PC-3 (cell line): ENCODE measurements at regions not wholly inside any gene's neighbourhood (a gene's known extent, or its start where the extent isn't known, plus 50 kb on each side); places are given as distances from the start of the nearest gene placed in this dataset.

Source experiments
- ATAC-seq: fragments of 200-7000 bp; cut with Tn5 transposase; 2 replicates; pipeline ENCODE4 v1.9.1; 2020; ENCODE audit warnings: mild to moderate bottlenecking, moderate library complexity
- BruUV-seq: library from RNA; stranded (reverse); fragments of 400-500 nt; replicated peaks from 2 replicates; lab custom pipeline; 2021; lab: Mats Ljungman, UMichigan
- CTCF ChIA-PET: fragments of 300-600 bp; sonication (Branson Sonifier 250); formaldehyde crosslinking; loops from one replicate; lab custom pipeline; 2022; ENCODE audit warnings: antibody characterized with exemption; lab: Charles Lee
- POLR2A ChIA-PET: fragments of 300-600 bp; sonication (Branson Sonifier 250); formaldehyde crosslinking; loops from one replicate; lab custom pipeline; 2022; ENCODE audit warnings: antibody characterized with exemption; ENCODE audit not compliant: unreplicated experiment; lab: Charles Lee
- DNase-seq: peaks from one replicate; pipeline ENCODE4 v3.0.0-alpha.2; 2015
- H2AFZ ChIP-seq: fragments of 300-600 bp; sonication (generic); 2 replicates; pipeline ENCODE4 v1.6.0; 2016; ENCODE audit warnings: antibody characterized with exemption, low read length
- H3F3A ChIP-seq: fragments of 300-600 bp; sonication (generic); one replicate; pipeline ENCODE4 v1.6.0; 2017; ENCODE audit warnings: antibody characterized with exemption, low read length, control low read depth, mild to moderate bottlenecking; ENCODE audit not compliant: unreplicated experiment
- H3K27ac ChIP-seq: fragments of 300-600 bp; sonication (generic); 2 replicates; pipeline ENCODE4 v1.5.1; 2016; ENCODE audit warnings: mild to moderate bottlenecking, low read length
- H3K27me3 ChIP-seq: fragments of 300-600 bp; sonication (generic); 2 replicates; pipeline ENCODE4 v1.6.1; 2016; ENCODE audit warnings: low read length, mixed read lengths
- H3K36me3 ChIP-seq: fragments of 300-600 bp; sonication (generic); 2 replicates; pipeline ENCODE4 v1.6.1; 2016; ENCODE audit warnings: low read depth, mixed run types, low read length, mixed read lengths
- H3K4me1 ChIP-seq: fragments of 300-600 bp; sonication (generic); 2 replicates; pipeline ENCODE4 v1.5.1; 2016; ENCODE audit warnings: low read length; ENCODE audit not compliant: insufficient read depth
- H3K4me2 ChIP-seq: fragments of 300-600 bp; sonication (generic); 2 replicates; pipeline ENCODE4 v1.6.0; 2016; ENCODE audit warnings: low read length
- H3K4me3 ChIP-seq: fragments of 300-600 bp; sonication (generic); 2 replicates; pipeline ENCODE4 v1.5.1; 2016; ENCODE audit warnings: mild to moderate bottlenecking, low read length, mixed read lengths
- H3K79me2 ChIP-seq: fragments of 300-600 bp; sonication (generic); 2 replicates; pipeline ENCODE4 v1.6.1; 2017; ENCODE audit warnings: low read length, mixed read lengths
- H3K9ac ChIP-seq: fragments of 300-600 bp; sonication (generic); 2 replicates; pipeline ENCODE4 v1.6.0; 2016; ENCODE audit warnings: mild to moderate bottlenecking, low read length
- H3K9me2 ChIP-seq: fragments of 300-600 bp; sonication (generic); replicated peaks from 2 replicates; pipeline ENCODE4 v1.6.1; 2016; ENCODE audit warnings: mixed run types, low read length, mixed read lengths
- H3K9me3 ChIP-seq: fragments of 300-600 bp; sonication (generic); 2 replicates; pipeline ENCODE4 v1.6.1; 2016; ENCODE audit warnings: low read length, mixed read lengths
- H4K20me1 ChIP-seq: fragments of 300-600 bp; sonication (generic); 2 replicates; pipeline ENCODE4 v1.6.1; 2016; ENCODE audit warnings: low read length, mixed read lengths
- EZH2 ChIP-seq: fragments of 300-600 bp; sonication (generic); IDR thresholded peaks from one replicate; pipeline ENCODE4 v1.6.1; 2017; ENCODE audit warnings: antibody characterized with exemption, mild to moderate bottlenecking, low read length; ENCODE audit not compliant: unreplicated experiment
- EZH2phosphoT487 ChIP-seq: fragments of 300-600 bp; sonication (generic); IDR thresholded peaks from 2 replicates; pipeline ENCODE4 v1.6.1; 2018; ENCODE audit warnings: mild to moderate bottlenecking, antibody characterized with exemption, low read length, borderline replicate concordance
- intact Hi-C: fragments of 100-400 bp; cut with micrococcal nuclease; formaldehyde crosslinking; loops from 2 replicates; pipeline ENCODE4 v1.9.0; 2023
- TF ChIP-seq, protein P1 (sequence below): fragments of 300-600 bp; sonication (generic); conservative IDR thresholded peaks from 2 replicates; pipeline ENCODE4 v1.5.1; 2017; ENCODE audit warnings: antibody characterized with exemption, low read depth, mild to moderate bottlenecking, low read length

DNA sequence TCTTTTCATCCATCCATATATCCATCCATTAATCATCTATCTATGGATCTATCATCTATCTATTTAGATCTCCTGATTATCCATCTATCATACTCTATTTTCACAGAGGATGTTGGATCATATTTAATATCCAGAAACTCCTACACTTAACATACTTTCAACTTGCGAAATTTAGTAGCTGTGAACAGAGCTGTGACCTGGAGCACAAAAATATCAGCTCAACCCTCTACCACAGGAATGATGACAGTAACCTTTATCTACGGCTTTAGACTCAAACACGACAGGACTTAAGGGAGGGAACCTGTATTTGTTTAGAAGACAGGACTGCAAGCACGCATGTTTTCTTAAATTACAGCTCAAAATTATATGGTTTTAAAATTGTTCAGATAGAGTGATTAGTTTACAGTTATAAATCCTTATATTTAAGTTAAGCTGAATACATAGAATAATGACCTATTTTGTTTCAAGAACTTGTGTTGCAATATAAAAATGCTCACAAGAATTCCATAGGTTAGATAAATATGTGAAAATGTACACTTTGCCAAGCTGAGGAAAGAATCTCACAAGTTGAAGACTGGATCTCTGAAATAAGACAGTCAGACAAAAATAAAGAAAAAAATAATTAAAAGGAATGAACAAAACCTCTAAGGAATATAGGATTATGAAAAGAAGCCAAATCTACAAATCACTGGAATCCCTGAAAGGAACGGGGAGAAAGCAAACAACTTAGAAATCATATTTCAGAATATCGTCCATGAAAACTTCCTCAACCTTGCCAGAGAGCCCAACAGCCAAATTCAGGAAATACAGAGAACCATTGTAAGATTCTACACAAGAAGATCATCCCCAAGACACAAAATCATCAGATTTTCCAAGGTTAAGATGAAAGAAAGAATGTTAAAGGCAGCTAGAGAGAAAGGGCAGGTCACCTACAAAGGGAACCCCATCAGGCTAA lies 142.0 kb downstream of the COL6A3 start:
- Histone ChIP-seq H3K27ac (no peak overlapping the region), H3K9me2 (no peaks in the 10 kb centered on the region), H4K20me1 (no peaks in the 10 kb centered on the region), H3K4me3 (no peak overlapping the region), H3F3A (no peaks in the 10 kb centered on the region), H3K36me3 (no peaks in the 10 kb centered on the region), H3K9ac (no peak overlapping the region), H3K4me2 (no peak overlapping the region), H3K4me1 (no peaks in the 10 kb centered on the region), H2AFZ (no peak overlapping the region), H3K27me3 (no peaks in the 10 kb centered on the region), H3K79me2 (no peaks in the 10 kb centered on the region), H3K9me3 (no peaks in the 10 kb centered on the region)
- CTCF ChIA-PET, result no interaction called here
- TF ChIP-seq EZH2phosphoT487 (no peak), EZH2 (no peak)
- TF ChIP-seq, protein P1, sequence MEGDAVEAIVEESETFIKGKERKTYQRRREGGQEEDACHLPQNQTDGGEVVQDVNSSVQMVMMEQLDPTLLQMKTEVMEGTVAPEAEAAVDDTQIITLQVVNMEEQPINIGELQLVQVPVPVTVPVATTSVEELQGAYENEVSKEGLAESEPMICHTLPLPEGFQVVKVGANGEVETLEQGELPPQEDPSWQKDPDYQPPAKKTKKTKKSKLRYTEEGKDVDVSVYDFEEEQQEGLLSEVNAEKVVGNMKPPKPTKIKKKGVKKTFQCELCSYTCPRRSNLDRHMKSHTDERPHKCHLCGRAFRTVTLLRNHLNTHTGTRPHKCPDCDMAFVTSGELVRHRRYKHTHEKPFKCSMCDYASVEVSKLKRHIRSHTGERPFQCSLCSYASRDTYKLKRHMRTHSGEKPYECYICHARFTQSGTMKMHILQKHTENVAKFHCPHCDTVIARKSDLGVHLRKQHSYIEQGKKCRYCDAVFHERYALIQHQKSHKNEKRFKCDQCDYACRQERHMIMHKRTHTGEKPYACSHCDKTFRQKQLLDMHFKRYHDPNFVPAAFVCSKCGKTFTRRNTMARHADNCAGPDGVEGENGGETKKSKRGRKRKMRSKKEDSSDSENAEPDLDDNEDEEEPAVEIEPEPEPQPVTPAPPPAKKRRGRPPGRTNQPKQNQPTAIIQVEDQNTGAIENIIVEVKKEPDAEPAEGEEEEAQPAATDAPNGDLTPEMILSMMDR, result no peak
- intact Hi-C loops, result no loop called here
- no peak for DNase-seq
- BruUV-seq, result no TSS peak
- POLR2A ChIA-PET, result interaction anchor here (0.6 kb wide), 1 partner anchor 43 kb away, joined by 4 read pairs; no protein-coding TSS in a partner anchor
- ATAC-seq, result no peak
